ENCODE measurements at regions not wholly inside any gene's neighbourhood (a gene's known extent, or its start where the extent isn't known, plus 50 kb on each side); places are given as distances from the start of the nearest gene placed in this dataset.

GRCh38 chr1:184183919-184184318 lies 132.4 kb downstream of the TSEN15 start:
- TF ChIP-seq HOXB5 (CRISPR knock-in tag; IDR thresholded peaks at IDR 0.05) (no peak), RAD21 (conservative IDR thresholded peaks at IDR 0.05 in 1 of 2, IDR thresholded peaks at IDR 0.05 in 1 of 2) (no peak), BHLHE40 (IDR thresholded peaks at IDR 0.05; ENCODE audit: low read depth, low read length) (no peak)

Measured in A549 (cell line).